Transverse colon (tissue), 3 donors: ENCODE measurements at regions not wholly inside any gene's neighbourhood (a gene's known extent, or its start where the extent isn't known, plus 50 kb on each side); places are given as distances from the start of the nearest gene placed in this dataset.
"Not testable (repeated sequence)": the region's sequence is repeated elsewhere in the genome, so short reads cannot be mapped to it uniquely, and the experiment has no call there.

Source experiments
- CTCF ChIP-seq, 5 experiments: fragments of 200-600 bp in 3 of 5; fragments of 450-650 bp in 2 of 5; sonication (generic) in 3 of 5; IDR thresholded peaks; 1 replicate in 2 of 5; 2 replicates in 3 of 5; pipeline ENCODE4 v1.5.1; 2016 to 2017; ENCODE audit warnings: antibody characterized with exemption in 5 of 5, inconsistent platforms in 3 of 5, mild to moderate bottlenecking in 2 of 5, moderate library complexity in 1 of 5
- EP300 ChIP-seq: sonication (generic); formaldehyde crosslinking; IDR thresholded peaks from one replicate; pipeline ENCODE4 v1.6.1; 2017; ENCODE audit warnings: antibody characterized with exemption, low read depth
- POLR2A ChIP-seq: fragments of 450-650 bp; IDR thresholded peaks from one replicate; pipeline ENCODE4 v1.6.1; 2016; ENCODE audit warnings: antibody characterized with exemption, mild to moderate bottlenecking, moderate library complexity

- TF ChIP-seq POLR2A; CTCF (IDR thresholded peaks at IDR 0.05); EP300: not testable (repeated sequence)
These were observed 99.5 kb upstream of the TCF21 start for GRCh38 chr6:133789449-133789848.
